HG03196 (cell line): ENCODE measurements at regions not wholly inside any gene's neighbourhood (a gene's known extent, or its start where the extent isn't known, plus 50 kb on each side); places are given as distances from the start of the nearest gene placed in this dataset.

ENCODE experiments used
- ATAC-seq: cut with Tn5 transposase; IDR thresholded peaks from one replicate; pipeline ENCODE4 v1.9.1; 2021; ENCODE audit not compliant: unreplicated experiment

DNA sequence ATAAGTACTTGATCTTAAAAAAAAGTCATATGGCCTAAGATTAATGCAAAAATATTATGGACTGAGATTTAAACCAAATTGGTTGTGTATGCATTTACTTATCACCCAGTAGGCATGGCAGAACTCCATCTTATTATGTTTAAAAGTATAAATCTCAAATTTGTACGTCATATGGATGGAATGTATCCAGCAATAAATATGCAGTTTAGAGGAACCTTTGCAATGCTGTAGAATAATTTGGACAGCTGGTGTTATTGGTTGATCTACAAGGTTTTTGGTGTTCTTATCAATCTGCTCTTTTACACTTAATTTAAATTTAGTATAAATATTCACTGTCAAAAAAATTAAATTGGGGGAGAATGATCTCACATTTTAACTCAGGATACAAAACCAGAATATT lies 640.2 kb downstream of the SATB2 start:
- ATAC-seq, result no peak

GRCh38 chr2:198815626-198816025 lies 642.1 kb downstream of the SATB2 start:
- no peak for ATAC-seq

- no peak for ATAC-seq
Measured at GRCh38 chr2:198811198-198811597, 646.5 kb downstream of the SATB2 start.

GRCh38 chr2:198809976-198810375 lies 647.8 kb downstream of the SATB2 start:
- no peak for ATAC-seq

- no peak for ATAC-seq
Measured at GRCh38 chr2:198807131-198807530, 650.6 kb downstream of the SATB2 start.

GRCh38 chr2:198795419-198795818 lies 662.3 kb downstream of the SATB2 start:
- no peak for ATAC-seq

DNA sequence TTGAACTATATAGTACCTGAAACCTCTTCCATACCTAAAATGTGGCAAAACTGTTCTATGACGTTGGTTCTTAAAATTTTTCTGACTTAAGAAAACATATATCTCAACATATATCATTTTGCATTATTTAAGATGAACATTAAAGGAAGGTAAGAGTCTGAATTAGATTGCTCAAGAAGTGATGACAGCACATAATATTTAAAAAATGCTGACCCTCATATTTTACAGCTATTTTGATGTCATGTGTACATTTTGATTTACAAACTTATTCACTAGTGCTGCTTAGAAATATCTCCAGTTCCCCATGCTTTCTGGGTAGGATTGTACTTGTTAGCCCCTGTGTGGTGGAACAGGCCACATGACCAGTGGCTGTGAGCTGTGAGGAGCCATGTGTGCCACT lies 666.1 kb downstream of the SATB2 start:
- ATAC-seq, result no peak

GRCh38 chr2:198788676-198789075 lies 669.1 kb downstream of the SATB2 start:
- ATAC-seq, result no peak

DNA sequence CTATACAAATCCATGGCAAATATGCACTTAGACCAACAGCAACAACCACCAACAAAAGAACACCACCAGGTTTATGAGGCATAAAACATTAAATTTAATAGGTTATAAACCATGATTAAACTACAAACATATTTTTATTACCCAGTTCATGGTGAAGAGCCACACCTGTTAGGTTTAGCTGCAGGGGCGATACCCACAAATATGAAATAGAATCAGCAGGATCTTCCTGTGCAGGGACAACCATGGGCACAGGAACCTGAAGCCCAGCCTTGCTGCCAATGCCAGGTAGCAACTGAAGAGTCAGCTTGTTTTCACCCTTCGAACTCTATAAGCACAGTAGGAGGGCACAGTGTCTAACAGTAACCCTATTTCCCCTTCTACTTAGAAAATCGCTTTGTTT lies 675.0 kb downstream of the SATB2 start:
- no peak for ATAC-seq

- ATAC-seq, result no peak
Measured at GRCh38 chr2:198776616-198777406, 680.9 kb downstream of the SATB2 start.

GRCh38 chr2:198775737-198776136 lies 682.0 kb downstream of the SATB2 start:
- ATAC-seq, result no peak

GRCh38 chr2:198774576-198774975 lies 683.2 kb downstream of the SATB2 start:
- ATAC-seq, result no peak

DNA sequence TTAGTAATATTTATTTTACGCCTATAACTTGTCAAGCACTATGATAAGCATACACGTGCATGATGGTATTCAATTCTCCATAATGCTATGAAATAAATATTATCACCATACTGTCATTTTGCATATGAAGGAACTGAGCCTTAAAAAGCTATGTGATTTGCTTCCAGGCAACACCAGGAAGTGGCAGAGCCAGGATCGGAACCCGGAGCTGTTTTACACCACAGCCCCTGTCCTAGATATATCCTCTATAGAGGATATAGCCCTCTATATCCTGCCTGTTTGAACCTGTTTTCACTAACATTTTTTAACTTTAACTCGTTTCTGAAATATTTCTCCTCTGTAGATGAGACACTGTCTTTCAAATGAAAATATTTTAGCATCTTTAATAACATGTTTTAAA lies 690.0 kb downstream of the SATB2 start:
- ATAC-seq, result no peak

DNA sequence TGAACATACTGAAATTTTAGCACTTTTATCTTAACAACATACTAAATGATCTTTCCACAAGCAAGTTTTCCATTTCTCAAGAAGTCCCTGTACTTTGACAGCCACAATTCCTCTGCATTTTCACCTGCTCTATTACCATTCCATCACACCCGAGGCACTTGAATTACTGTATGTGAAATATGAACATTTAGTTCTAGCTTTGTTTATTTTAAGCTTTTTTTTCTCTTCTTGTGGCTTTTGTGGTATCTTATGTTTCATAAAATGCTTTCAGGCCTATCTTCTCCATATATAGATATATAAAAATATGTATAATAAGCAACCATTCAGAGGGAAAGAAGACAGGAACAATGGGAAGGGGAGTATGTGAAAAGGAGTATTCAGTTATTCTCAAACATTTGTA lies 693.9 kb downstream of the SATB2 start:
- no peak for ATAC-seq

GRCh38 chr2:198762441-198762840 lies 695.3 kb downstream of the SATB2 start:
- ATAC-seq, result no peak

- ATAC-seq, result no peak
Measured at GRCh38 chr2:198757069-198757468, 700.7 kb downstream of the SATB2 start.

- ATAC-seq, result no peak
Measured at GRCh38 chr2:198756166-198756565, 701.6 kb downstream of the SATB2 start.

DNA sequence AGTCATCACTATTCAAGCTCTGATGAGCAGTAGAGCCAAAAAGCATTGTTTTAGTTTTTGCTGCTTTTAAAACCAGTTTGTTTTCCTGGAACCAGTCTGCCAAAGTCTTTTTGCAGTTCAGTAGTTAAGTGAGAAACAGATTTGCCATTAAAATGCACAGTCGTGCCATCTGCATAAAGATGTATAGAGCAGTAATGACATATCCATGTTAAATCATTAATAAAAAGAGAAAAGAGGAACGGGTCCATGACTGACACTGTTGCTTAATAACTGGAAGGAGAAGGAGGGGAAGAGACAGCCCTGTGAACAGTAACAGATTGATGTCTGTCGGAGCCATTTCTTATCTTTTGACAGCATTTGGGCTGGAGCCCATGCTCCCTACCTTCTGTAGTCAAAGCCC lies 704.6 kb downstream of the SATB2 start:
- no peak for ATAC-seq

- no peak for ATAC-seq
Measured at GRCh38 chr2:198749364-198749763, 708.4 kb downstream of the SATB2 start.

DNA sequence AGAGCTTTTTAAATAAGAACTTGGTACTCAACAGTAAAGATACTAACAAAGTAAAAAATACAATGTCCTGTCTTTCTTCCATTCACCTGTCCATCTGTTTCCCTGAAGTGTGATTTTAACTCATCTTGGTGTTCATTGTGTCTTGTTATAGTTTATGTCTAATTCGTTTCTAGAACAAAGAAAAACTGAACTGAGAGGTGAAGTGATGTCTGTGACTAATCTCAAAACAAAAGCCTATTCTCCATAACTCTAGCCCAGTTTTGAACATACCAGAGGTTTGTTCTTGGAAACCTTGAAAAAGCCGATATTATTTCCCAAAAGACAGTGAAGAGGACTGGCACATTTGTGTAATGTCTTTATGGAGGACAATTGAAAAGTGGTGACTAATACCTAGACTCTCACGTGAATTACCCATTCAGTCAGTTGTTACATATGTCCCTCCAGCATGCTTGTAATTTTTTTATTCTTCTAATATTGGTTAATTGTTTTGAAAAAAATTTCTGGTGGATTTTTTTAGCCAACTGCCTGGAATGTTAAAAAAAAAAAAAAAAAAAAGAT lies 725.8 kb downstream of the SATB2 start:
- ATAC-seq, result no peak

DNA sequence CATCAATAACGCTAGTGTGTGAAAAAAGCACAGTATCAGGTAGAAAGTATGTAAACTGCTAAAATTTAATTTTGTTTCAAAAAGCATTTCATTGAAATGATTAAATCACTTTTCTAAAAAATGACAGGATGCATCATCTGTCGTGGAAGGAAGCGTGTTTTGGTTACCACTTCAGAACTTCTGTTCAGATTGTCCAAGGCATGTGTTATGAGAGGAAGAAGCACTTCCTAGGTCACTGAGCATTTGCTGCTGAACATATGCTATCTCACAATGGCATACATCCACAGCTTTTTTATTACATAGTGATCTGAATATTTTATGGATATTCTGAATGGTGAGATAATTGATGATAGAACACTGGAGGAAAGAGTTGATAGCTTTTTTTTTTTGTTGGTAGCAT lies 737.5 kb downstream of the SATB2 start:
- no peak for ATAC-seq

DNA sequence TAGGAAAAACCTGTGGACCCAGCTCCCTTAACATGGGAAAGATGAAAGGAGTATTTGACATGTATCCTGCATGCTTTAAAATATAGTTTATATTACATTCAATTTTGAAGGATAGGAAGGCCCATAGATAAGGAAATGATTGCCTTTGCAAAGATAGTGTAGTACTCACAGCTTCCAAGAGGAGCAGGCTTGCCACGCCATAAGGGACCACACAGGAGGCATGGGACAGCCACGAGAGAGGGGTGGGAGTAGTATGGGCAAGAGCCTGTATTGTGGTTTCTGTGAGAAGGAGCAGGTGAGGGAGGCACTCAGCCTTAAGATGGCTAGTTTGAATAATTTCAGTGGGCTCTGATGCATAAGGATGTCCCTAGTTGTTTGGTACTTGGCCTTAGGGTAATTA lies 740.3 kb downstream of the SATB2 start:
- ATAC-seq, result no peak

DNA sequence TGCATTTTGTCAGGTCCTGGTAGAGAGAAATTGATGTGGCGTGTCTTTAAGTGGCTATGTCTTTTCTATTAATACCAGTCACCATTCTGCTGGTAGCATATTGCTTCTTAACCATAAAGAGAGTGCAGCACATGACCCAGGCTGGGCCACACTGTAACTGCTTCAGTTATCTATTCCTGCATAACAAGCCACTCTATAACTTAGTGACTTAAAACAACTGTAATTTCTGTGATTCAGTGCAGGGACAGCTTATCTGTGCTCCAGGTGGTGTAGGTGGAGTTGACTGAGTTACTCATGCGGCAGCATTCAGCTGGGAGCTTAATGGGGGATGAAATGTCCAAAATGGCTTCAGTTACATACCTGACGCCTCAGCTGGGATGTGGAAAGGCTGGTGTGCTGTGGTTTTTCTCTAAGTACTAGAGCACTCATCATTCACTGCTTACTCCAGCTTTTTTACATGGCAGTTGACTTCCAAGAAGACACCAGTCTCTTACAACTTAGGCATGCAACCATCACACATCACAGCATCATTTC lies 742.4 kb downstream of the SATB2 start:
- no peak for ATAC-seq
